ENCODE measurements at regions not wholly inside any gene's neighbourhood (a gene's known extent, or its start where the extent isn't known, plus 50 kb on each side); places are given as distances from the start of the nearest gene placed in this dataset.

DNA sequence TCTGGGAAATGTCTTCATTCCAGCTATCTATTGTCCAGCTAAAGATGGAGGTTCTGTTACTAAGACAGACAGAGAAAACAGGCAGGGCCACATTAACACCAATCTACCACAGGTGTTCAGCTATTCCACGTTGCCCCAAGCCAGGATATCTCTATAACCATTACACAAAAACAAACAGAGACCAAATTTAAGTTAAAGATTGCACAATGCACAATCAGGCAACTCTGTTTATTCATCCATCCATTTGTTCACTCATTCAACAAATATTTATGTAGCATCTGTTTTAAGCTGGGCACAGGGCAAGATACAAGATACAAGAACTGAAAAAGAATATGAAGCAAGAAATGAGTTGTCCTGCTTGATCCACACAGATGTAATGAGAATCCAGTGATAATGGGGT is 629.0 kb downstream of the MED13L start:
- Mint-ChIP-seq H3K36me3 (no peaks in the 10 kb centered on the region), H3K4me3 (no peak overlapping the region), H3K9me3 (peaks cover 0 to 10% (median 2%) of the 10 kb centered on the region in 6 donors), H3K4me1 (no peaks in the 10 kb centered on the region), H3K27ac (no peak overlapping the region), H3K27me3 (ENCODE audit: low read depth in 3 of 3) (peaks cover 1 to 5% (median 2%) of the 10 kb centered on the region in 3 donors)
- no peak for DNase-seq

DNA sequence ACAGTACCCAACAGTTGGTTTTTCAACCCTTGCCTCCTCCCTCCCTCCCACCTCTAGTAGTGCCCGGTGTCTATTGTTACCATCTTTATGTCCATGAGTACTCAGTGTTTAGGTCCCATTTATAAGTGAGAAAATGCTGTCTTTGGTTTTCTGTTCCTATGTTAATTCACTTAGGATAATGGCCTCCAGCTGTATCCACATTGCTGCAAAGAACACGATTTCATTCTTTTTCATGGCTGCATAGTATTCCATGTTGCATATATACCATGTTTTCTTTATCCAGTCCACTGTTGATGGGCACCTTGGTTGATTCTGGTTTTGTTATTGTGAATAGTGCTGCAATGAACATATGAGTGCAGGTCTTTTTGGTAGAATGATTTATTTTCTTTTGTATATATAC is 631.3 kb downstream of the MED13L start:
- Mint-ChIP-seq H3K9me3 (peaks cover 0 to 10% (median 2%) of the 10 kb centered on the region in 6 donors), H3K27me3 (ENCODE audit: low read depth in 3 of 3) (peaks cover 0 to 3% (median 1%) of the 10 kb centered on the region in 3 donors), H3K27ac (no peak overlapping the region), H3K36me3 (no peaks in the 10 kb centered on the region), H3K4me3 (no peak overlapping the region), H3K4me1 (no peaks in the 10 kb centered on the region)
- no peak for DNase-seq

DNA sequence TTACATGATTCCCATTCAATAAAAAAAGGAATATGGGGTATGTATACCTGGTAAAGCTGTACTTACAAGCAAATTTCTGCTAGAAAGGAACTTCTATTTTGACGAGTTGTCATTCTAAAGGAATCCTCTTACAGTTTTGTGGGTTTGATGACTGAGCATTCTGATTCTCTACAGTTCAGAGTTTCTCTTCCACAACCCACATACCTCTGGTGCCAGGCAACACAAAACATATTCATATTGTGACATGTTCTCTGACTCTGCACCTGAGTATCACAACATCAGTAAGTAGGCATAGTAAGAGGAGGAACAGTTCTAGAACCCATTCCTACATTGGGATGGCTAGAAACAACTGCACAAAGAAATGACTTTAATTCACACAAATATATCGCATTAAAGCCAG is 636.6 kb downstream of the MED13L start:
- Mint-ChIP-seq H3K27me3 (ENCODE audit: low read depth in 3 of 3) (peaks cover 0 to 5% (median 0%) of the 10 kb centered on the region in 3 donors), H3K4me3 (no peak overlapping the region), H3K36me3 (no peaks in the 10 kb centered on the region), H3K27ac (no peak overlapping the region), H3K9me3 (no peaks in the 10 kb centered on the region), H3K4me1 (no peaks in the 10 kb centered on the region)
- no peak for DNase-seq

DNA sequence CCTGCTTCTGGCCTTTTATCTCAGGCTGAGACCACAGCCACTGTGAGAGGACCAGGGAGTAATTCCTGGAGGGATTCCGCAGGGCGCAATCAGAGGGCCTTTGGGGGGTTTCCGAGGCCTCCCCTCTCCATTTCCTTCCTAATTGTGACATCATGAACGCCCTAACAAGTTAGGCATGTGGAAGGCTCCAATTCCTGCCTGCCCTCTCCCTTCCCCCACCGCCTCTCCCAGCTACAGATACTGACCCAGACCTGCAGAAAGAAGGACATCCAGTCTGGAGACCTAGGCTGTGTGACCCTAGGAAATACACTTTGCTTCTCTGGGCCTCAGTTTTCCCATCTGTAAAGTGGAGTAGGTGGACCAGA is 637.9 kb downstream of the MED13L start:
- peaks cover 0 to 5% (median 0%) of the 10 kb centered on the region in 6 donors for H3K9me3 Mint-ChIP-seq
- peaks cover 0 to 5% (median 2%) of the 10 kb centered on the region in 3 donors for H3K27me3 Mint-ChIP-seq (ENCODE audit: low read depth in 3 of 3)
- no peaks in the 10 kb centered on the region for H3K4me1 Mint-ChIP-seq
- H3K4me3 Mint-ChIP-seq, result no peak overlapping the region
- H3K27ac Mint-ChIP-seq, result no peak overlapping the region
- DNase-seq, result no peak
- H3K36me3 Mint-ChIP-seq, result no peaks in the 10 kb centered on the region

DNA sequence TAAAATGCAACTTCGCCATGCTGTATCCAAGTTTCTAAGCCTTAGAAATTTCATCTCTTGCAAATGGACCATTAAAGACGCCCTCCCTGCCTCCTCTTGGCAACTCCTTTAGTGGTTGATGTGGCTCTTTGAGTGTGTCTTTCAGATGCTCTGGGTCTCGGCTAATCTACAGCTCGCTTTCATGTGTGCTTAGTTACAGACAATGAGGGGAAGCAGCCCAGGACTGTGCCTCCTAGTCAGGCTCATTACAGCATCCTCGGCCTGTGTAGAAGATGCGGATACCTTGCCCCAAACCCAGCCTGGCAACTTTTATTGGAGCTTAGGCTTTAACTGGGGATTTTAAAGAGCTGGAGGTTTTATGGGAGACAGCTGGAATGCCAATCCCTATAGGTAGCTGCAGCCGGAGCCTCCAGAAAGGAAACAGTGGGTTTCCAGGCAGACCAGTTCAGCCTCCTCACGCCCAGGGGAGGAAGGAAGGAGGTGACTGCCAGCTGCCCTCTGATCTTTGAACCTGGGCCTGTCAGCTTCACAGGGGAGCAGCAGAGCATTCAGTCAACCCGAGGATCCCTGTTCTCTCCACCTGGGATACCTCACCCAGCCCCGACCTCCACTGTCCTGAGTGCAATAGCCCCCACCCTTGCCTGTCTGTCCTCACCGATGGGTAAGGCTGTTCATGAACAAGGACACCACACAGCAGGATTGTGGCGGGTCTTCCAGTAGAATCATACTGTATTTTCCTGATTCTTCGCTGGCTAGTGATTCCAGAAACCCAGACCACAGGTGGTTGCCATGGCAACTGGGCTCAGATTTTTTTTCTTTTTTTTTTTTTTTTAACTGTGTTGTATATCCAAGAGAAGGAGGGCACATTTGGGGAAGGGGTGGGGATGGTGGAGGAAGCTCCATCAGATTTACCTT is 638.5 kb downstream of the MED13L start:
- no peak overlapping the region for H3K4me3 Mint-ChIP-seq
- H3K36me3 Mint-ChIP-seq, result no peaks in the 10 kb centered on the region
- peaks cover 0 to 8% (median 0%) of the 10 kb centered on the region in 6 donors for H3K9me3 Mint-ChIP-seq

DNA sequence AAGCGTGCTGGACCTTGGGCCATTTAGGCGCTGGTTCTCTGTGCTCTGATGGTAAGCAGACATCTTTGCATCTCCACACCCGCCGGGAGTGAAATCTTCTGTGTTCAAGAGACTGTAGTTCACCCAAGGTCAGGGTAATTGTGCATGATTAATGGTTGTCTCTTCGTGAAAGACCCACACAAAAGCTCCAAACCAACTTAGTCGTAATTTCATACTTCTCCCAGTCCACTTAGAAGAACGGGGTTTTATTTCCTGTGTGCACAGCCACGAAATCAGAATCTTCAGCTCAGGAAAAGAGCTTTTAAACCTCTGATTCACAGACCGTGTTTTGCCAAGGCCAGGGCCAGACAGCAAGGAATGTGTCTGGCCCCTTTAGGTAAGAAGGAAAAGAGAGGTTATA is 640.9 kb downstream of the MED13L start:
- Mint-ChIP-seq H3K27me3 (ENCODE audit: low read depth in 3 of 3) (peaks cover 2 to 3% (median 3%) of the 10 kb centered on the region in 3 donors), H3K27ac (no peak overlapping the region), H3K36me3 (no peaks in the 10 kb centered on the region), H3K4me1 (no peaks in the 10 kb centered on the region), H3K4me3 (no peak overlapping the region), H3K9me3 (peaks cover 0 to 8% (median 0%) of the 10 kb centered on the region in 6 donors)
- no peak for DNase-seq

More for the DNA sequence above, 638.5 kb downstream of the MED13L start:
- no peak for DNase-seq
- peaks cover 0 to 3% (median 2%) of the 10 kb centered on the region in 3 donors for H3K27me3 Mint-ChIP-seq (ENCODE audit: low read depth in 3 of 3)
- H3K27ac Mint-ChIP-seq, result no peak overlapping the region
- no peaks in the 10 kb centered on the region for H3K4me1 Mint-ChIP-seq

DNA sequence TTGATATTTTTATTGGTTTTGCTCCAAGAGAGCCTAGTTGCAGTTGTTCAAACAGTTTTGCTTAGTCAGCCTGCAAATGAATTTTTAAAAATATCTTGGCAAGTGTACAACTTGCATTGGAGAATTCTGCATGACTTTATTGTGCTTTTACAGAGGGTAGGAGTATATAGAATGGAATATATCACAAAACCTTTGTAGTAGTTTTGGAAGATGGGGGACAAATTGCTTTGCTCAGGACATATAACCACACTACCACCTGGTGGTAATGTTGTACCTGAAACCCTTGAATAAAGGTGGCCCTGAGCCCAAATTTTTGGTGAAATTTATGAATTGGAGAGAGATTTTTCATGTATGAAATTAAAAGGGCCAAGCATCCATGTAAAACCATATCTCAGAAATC is 645.2 kb downstream of the MED13L start:
- Mint-ChIP-seq H3K36me3 (no peaks in the 10 kb centered on the region), H3K9me3 (peaks cover 0 to 8% (median 2%) of the 10 kb centered on the region in 6 donors), H3K27ac (no peak overlapping the region), H3K4me3 (no peak overlapping the region), H3K27me3 (ENCODE audit: low read depth in 3 of 3) (peaks cover 3 to 5% (median 3%) of the 10 kb centered on the region in 3 donors), H3K4me1 (no peaks in the 10 kb centered on the region)
- no peak for DNase-seq

DNA sequence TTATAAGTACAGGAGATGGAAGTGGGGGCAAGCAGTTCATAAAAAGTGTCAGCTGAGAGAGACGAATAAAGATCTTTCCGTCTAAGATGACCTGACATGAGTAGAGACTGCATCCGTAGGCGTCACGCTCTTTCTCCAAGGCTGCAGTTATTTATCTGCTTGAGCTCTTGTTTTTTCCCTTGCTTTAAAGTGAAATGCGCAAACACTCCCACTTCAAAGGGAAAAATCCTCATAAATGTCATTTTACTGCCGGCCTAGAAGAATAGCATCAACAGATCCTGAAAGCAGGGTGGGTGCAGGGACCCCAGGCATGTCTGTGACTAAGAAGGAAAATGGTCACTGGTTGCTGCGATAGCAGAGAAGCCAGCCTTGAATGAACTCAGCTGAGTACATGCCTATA is 647.4 kb downstream of the MED13L start:
- no peaks in the 10 kb centered on the region for H3K36me3 Mint-ChIP-seq
- peaks cover 0 to 8% (median 2%) of the 10 kb centered on the region in 6 donors for H3K9me3 Mint-ChIP-seq
- no peak overlapping the region for H3K4me3 Mint-ChIP-seq
- H3K4me1 Mint-ChIP-seq, result no peaks in the 10 kb centered on the region
- H3K27ac Mint-ChIP-seq, result no peak overlapping the region
- DNase-seq, result no peak
- H3K27me3 Mint-ChIP-seq (ENCODE audit: low read depth in 3 of 3), result peaks cover 2 to 6% (median 3%) of the 10 kb centered on the region in 3 donors

DNA sequence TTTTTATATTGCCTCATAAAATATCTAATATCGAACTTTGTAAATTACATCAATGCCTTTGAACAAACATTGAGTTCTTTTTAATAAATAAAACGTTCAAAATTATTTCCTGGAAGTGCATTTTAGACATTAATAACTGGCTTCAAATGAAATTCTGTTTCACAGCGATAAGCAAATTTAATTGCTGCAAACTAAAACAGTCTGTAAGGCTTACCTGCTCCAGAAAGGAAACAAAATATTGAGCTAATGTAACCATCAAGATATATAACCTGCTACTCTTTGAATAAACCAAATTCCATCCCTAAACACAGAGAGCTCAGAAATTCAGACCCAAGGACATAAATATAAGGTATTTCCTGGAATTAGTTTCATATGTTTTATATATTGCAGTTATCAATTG is 651.3 kb downstream of the MED13L start:
- H3K27me3 Mint-ChIP-seq (ENCODE audit: low read depth in 3 of 3), result peaks cover 2 to 7% (median 2%) of the 10 kb centered on the region in 3 donors
- no peaks in the 10 kb centered on the region for H3K4me1 Mint-ChIP-seq
- H3K27ac Mint-ChIP-seq, result no peak overlapping the region
- H3K9me3 Mint-ChIP-seq, result peaks cover 0 to 9% (median under 1%) of the 10 kb centered on the region in 6 donors
- H3K36me3 Mint-ChIP-seq, result no peaks in the 10 kb centered on the region
- DNase-seq, result no peak
- H3K4me3 Mint-ChIP-seq, result no peak overlapping the region

DNA sequence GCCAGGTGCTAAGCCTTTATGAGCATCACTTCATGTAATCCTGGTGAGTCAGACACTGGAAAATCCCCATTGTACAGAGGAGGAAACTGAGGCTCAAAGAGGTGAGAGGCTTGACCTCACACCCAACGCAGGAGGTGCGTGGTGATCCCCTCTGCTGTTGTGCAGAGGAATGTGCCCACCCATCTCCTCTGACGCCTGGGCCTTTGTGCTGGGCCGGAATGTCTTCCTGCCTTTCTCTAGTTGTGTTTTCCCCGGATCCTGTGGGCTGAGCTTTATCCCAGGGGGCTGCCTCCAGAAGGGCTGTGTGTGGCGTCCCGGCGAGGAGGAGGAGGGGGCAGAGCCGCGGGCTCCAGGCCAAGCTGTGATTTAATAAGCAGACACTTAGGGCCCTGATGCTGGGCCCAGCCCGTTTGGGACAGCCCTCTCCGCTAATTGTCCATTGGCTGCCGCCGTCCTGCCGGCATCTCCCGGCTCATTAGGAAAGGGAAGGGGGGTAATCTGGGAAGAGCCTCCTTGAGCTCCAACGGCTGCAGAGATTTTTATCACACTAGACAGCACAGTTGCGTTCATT is 653.6 kb downstream of the MED13L start:
- H3K9me3 Mint-ChIP-seq, result peaks cover 0 to 8% (median 3%) of the 10 kb centered on the region in 6 donors
- no peak for DNase-seq
- H3K27ac Mint-ChIP-seq, result no peak overlapping the region
- no peaks in the 10 kb centered on the region for H3K36me3 Mint-ChIP-seq
- no peak overlapping the region for H3K4me3 Mint-ChIP-seq
- H3K27me3 Mint-ChIP-seq (ENCODE audit: low read depth in 3 of 3), result peaks cover 0 to 5% (median 2%) of the 10 kb centered on the region in 3 donors
- no peaks in the 10 kb centered on the region for H3K4me1 Mint-ChIP-seq

DNA sequence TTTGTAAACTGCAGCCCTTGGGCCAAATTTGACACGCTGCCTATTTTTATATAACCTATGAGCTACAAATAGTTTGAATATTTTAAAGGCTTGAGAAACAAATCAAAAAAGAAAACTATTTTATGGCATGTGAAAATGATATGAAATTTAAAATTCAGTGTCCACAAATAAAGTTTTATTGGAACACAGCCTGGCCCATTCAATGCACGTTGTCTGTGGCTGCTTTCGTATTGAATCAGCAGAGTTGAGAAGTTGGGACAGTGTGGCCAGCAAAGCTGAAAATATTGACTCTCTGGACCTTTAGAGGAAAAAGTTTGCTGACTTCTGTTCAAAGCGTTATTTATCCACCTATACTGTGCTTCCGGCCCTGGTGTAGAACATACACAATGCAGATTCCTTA is 654.2 kb downstream of the MED13L start:
- no peaks in the 10 kb centered on the region for H3K4me1 Mint-ChIP-seq
- peaks cover 0 to 4% (median 2%) of the 10 kb centered on the region in 3 donors for H3K27me3 Mint-ChIP-seq (ENCODE audit: low read depth in 3 of 3)
- no peak overlapping the region for H3K4me3 Mint-ChIP-seq
- H3K9me3 Mint-ChIP-seq, result peaks cover 0 to 8% (median 3%) of the 10 kb centered on the region in 6 donors
- H3K36me3 Mint-ChIP-seq, result no peaks in the 10 kb centered on the region
- H3K27ac Mint-ChIP-seq, result no peak overlapping the region
- DNase-seq, result no peak

DNA sequence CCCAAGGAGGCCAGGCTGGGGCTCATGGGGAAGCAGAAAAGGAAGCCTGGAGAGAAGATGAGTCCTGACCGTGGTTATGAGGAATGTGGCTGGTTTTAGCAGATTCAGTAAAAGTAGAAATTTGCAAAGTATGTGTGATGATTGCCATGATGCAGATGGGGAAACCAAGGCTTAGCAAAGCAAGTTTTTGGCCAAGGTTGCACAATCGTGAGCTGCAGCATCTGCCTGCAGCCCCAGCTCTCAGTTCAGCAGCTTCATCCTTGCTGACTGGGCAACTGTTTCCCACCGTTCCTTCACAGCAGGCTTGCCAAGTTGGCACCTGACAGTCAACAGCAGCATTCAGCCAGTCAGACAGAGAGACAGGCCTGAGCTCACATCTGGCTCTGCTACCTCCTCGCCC is 656.7 kb downstream of the MED13L start:
- Mint-ChIP-seq H3K27me3 (ENCODE audit: low read depth in 3 of 3) (peaks cover 0 to 4% (median 2%) of the 10 kb centered on the region in 3 donors), H3K36me3 (no peaks in the 10 kb centered on the region), H3K27ac (no peak overlapping the region), H3K9me3 (peaks cover 0 to 13% (median 4%) of the 10 kb centered on the region in 6 donors), H3K4me3 (no peak overlapping the region), H3K4me1 (no peaks in the 10 kb centered on the region)
- DNase-seq, result no peak

DNA sequence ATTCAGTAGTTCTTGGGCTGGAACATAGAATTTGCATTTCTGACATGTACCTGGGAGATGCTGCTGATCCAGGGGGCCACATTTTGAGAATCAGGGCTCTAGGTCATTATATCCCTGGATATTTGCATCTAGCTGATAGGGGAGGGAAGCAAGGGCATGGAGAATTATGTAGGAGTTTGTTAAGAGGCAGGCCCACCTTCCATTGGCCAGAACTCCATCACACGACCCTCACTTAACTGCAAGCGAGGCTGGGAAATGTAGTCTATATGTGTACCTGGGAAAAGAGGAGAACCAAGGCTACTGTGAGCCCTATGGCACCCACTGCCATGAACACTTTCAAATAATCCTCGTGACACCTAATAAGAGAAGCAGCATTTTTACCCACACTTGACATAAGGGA is 657.6 kb downstream of the MED13L start:
- Mint-ChIP-seq H3K36me3 (no peaks in the 10 kb centered on the region), H3K4me1 (no peaks in the 10 kb centered on the region), H3K9me3 (peaks cover 0 to 15% (median 2%) of the 10 kb centered on the region in 6 donors), H3K27ac (no peak overlapping the region), H3K27me3 (ENCODE audit: low read depth in 3 of 3) (peaks cover 0 to 2% (median 2%) of the 10 kb centered on the region in 3 donors), H3K4me3 (no peak overlapping the region)
- DNase-seq, result no peak

DNA sequence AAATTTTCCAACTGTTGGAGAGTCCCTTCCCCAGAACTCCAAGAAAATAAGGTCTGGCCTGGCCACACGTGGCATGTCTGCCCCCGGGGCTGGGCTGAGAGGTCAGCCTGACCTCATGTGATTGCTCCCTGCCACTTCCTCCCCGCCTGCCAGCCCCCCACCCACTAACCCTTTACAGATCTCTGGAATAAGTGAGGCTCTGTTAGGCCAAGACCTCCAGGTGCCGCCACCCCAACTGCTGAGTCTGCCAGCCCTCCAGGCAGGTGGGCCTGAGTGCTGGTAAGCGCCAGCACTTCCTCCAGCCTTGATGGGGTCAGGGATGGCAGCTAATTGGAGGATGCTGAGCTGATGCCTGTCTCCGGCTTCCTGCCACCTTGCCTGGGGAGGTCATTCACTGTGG is 658.4 kb downstream of the MED13L start:
- Mint-ChIP-seq H3K4me3 (no peak overlapping the region), H3K9me3 (peaks cover 0 to 15% (median 2%) of the 10 kb centered on the region in 6 donors), H3K36me3 (no peaks in the 10 kb centered on the region), H3K4me1 (no peaks in the 10 kb centered on the region), H3K27me3 (ENCODE audit: low read depth in 3 of 3) (peaks cover 0 to 2% (median 2%) of the 10 kb centered on the region in 3 donors), H3K27ac (no peak overlapping the region)
- no peak for DNase-seq
